ENCODE measurements at regions not wholly inside any gene's neighbourhood (a gene's known extent, or its start where the extent isn't known, plus 50 kb on each side); places are given as distances from the start of the nearest gene placed in this dataset.

DNA sequence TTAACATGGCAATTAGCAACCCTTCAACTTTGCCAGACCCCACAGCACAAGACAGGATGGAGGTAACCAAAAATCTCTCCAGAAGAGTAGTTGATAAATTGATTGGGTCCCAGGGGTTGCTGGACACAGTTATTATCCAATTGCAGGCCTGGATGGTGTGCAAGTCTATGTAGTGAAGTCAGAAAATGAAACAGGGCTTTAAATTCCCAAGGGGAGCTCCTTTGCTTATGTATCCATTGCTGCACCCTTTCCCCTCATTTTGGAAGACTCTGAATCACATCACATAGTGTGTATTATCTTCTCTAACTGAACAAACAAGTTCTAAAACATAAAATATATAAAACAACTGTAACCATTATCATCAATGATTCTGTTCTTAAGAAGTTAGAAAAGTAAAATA is 550.2 kb downstream of the LMO4 start:
- H3K27me3 ChIP-seq (replicated peaks; ENCODE audit: control insufficient read depth, insufficient read depth, low read length, poor library complexity, severe bottlenecking), result no peaks in the 10 kb centered on the region
- DNase-seq, result no peak
- no peaks in the 10 kb centered on the region for H3K4me1 ChIP-seq (ENCODE audit: control insufficient read depth, insufficient read depth, low read length, poor library complexity, severe bottlenecking)
- H3K4me3 ChIP-seq (ENCODE audit: insufficient read depth, low read depth, low read length, poor library complexity, severe bottlenecking), result no peak overlapping the region
- no peaks in the 10 kb centered on the region for H3K9me3 ChIP-seq (ENCODE audit: control insufficient read depth, low read length)
- H3K36me3 ChIP-seq (ENCODE audit: control insufficient read depth, insufficient read depth, low read length), result no peaks in the 10 kb centered on the region
- H3K27ac ChIP-seq (ENCODE audit: insufficient read depth, low read length, poor library complexity, severe bottlenecking), result no peak overlapping the region

DNA sequence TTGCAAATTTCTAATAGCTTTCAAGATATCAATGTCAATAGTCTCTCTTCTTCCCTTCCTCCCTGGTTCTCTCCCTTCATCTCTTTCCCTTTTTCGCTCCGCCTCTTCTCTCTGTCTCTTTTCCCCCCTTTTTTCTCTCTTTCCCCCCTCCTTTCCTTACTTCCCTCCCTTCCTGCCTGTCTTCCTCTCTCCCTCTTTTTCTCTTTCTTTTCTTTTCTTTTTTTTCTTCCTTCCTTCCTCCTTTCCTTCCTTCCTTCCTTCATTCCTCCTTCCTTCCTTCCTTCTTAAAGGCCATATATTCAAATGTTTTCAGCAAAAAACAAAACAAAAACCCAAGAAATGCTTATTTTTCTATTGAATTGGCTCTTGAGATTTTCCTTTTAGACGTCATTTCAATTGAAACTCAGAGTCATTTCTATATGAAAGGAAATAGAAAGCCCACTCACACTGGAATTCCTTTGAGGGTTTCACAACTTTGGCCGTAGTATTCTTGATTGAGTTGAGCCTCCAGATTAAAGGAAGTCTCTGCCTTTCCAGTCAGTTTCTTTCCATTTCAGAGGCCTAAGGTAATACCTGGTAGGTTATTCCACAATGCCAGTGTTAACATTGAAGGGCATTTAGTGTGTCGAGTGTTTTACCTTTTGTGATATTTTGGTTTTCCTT is 551.5 kb downstream of the LMO4 start:
- H3K36me3 ChIP-seq (ENCODE audit: control insufficient read depth, insufficient read depth, low read length), result no peaks in the 10 kb centered on the region
- H3K27ac ChIP-seq (ENCODE audit: insufficient read depth, low read length, poor library complexity, severe bottlenecking), result no peak overlapping the region
- H3K4me1 ChIP-seq (ENCODE audit: control insufficient read depth, insufficient read depth, low read length, poor library complexity, severe bottlenecking), result no peaks in the 10 kb centered on the region
- DNase-seq, result no peak
- H3K9me3 ChIP-seq (ENCODE audit: control insufficient read depth, low read length), result no peaks in the 10 kb centered on the region
- H3K27me3 ChIP-seq (replicated peaks; ENCODE audit: control insufficient read depth, insufficient read depth, low read length, poor library complexity, severe bottlenecking), result no peaks in the 10 kb centered on the region
- no peak overlapping the region for H3K4me3 ChIP-seq (ENCODE audit: insufficient read depth, low read depth, low read length, poor library complexity, severe bottlenecking)

DNA sequence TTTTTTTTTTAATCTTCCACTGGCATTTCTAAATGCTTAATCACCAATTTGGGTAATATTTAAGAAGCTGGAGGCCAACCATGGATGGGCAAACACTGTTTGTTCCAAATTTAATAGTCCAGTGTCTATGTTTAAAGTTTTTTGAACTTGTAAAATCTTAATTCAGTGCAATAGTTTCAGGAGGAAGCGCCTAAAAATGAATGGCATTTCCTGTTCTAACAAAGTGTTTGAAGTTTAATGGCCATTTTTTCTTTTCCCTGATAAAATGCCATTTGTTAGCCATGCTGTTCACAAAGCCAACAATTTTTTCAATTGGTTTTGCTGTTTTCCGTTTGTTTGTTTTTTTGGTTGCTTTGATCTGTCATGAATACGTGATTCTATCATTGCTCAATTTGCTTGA is 552.1 kb downstream of the LMO4 start:
- no peak for DNase-seq
- no peak overlapping the region for H3K4me3 ChIP-seq (ENCODE audit: insufficient read depth, low read depth, low read length, poor library complexity, severe bottlenecking)
- H3K36me3 ChIP-seq (ENCODE audit: control insufficient read depth, insufficient read depth, low read length), result no peaks in the 10 kb centered on the region
- H3K4me1 ChIP-seq (ENCODE audit: control insufficient read depth, insufficient read depth, low read length, poor library complexity, severe bottlenecking), result no peaks in the 10 kb centered on the region
- H3K27me3 ChIP-seq (replicated peaks; ENCODE audit: control insufficient read depth, insufficient read depth, low read length, poor library complexity, severe bottlenecking), result no peaks in the 10 kb centered on the region
- H3K27ac ChIP-seq (ENCODE audit: insufficient read depth, low read length, poor library complexity, severe bottlenecking), result no peak overlapping the region
- no peaks in the 10 kb centered on the region for H3K9me3 ChIP-seq (ENCODE audit: control insufficient read depth, low read length)

DNA sequence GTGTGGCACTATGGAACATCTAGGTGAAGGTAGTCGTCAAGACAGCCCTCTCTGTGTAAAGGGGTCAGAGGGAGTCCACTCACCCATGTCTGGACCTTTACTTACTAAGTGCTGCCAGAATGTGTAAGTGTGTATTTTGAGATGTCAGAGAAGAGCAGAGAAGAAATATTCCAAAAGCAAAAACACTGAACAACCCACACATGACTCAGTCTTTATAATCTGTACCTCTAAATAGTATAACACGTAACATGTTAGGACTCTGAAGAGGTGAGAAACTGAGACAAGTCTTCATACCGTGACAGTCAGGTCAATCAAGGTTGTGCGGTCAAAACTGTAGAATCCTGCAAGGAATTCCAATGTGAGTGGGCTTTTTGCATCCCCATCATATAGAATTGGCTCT is 555.2 kb downstream of the LMO4 start:
- Histone ChIP-seq H3K27ac (ENCODE audit: insufficient read depth, low read length, poor library complexity, severe bottlenecking) (no peak overlapping the region), H3K36me3 (ENCODE audit: control insufficient read depth, insufficient read depth, low read length) (no peaks in the 10 kb centered on the region), H3K27me3 (replicated peaks; ENCODE audit: control insufficient read depth, insufficient read depth, low read length, poor library complexity, severe bottlenecking) (no peaks in the 10 kb centered on the region), H3K4me3 (ENCODE audit: insufficient read depth, low read depth, low read length, poor library complexity, severe bottlenecking) (no peak overlapping the region), H3K4me1 (ENCODE audit: control insufficient read depth, insufficient read depth, low read length, poor library complexity, severe bottlenecking) (no peaks in the 10 kb centered on the region), H3K9me3 (ENCODE audit: control insufficient read depth, low read length) (no peaks in the 10 kb centered on the region)
- DNase-seq, result no peak

DNA sequence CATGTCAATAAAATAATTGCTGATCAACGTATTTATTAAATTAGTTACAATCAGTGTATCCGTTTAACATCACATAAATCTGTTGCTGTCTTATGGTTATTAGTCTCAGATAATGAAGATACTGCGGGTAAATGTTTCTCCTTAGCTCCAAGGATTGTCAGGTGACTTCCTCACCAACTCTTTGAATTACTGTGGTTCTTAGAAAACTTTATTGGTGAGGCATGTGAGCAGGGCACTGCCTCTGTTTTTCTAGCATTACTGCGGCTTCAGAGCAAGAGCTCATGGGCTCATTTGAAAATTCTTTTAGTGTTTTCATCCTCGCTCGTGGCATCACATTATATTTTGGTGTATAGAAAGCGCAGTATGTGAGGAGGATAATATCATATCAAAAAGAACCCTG is 555.9 kb downstream of the LMO4 start:
- Histone ChIP-seq H3K4me1 (ENCODE audit: control insufficient read depth, insufficient read depth, low read length, poor library complexity, severe bottlenecking) (no peaks in the 10 kb centered on the region), H3K36me3 (ENCODE audit: control insufficient read depth, insufficient read depth, low read length) (no peaks in the 10 kb centered on the region), H3K27ac (ENCODE audit: insufficient read depth, low read length, poor library complexity, severe bottlenecking) (no peak overlapping the region), H3K9me3 (ENCODE audit: control insufficient read depth, low read length) (no peaks in the 10 kb centered on the region), H3K27me3 (replicated peaks; ENCODE audit: control insufficient read depth, insufficient read depth, low read length, poor library complexity, severe bottlenecking) (no peaks in the 10 kb centered on the region), H3K4me3 (ENCODE audit: insufficient read depth, low read depth, low read length, poor library complexity, severe bottlenecking) (no peak overlapping the region)
- DNase-seq, result no peak

DNA sequence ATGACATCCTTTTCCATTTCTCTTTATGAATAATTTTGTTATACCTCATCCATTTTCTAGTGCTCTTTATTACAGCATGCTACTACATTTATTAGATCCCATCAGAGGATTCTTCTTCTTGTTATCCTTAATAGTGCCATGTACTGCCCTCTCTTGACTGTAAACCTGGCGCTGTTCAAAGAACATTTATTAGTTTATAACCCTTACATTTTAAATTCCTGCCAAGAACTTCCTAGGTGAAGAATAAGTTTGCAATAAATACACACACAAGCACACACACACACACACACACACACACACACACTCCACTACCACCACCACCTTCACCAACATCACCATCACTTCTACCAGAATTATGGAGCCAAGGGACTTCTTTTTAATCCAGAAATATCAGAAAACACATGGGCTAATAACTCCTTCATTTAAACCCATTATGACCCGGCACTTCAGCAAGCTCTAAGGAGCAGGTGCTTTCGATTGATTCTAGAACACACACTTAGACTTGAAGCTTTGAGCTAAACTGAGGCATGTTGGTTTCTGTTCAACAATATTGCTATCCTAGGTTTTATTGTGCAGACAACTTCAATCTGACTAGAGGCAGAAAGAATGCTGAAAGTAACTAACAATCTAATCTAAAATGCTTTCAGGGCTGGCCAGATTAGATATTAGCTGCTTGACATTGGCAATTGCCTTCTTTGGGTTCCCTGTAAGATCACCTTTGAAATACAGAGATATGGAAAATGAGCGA is 556.8 kb downstream of the LMO4 start:
- H3K36me3 ChIP-seq (ENCODE audit: control insufficient read depth, insufficient read depth, low read length), result no peaks in the 10 kb centered on the region
- H3K9me3 ChIP-seq (ENCODE audit: control insufficient read depth, low read length), result no peaks in the 10 kb centered on the region
- H3K27ac ChIP-seq (ENCODE audit: insufficient read depth, low read length, poor library complexity, severe bottlenecking), result no peak overlapping the region
- no peaks in the 10 kb centered on the region for H3K4me1 ChIP-seq (ENCODE audit: control insufficient read depth, insufficient read depth, low read length, poor library complexity, severe bottlenecking)
- no peak for DNase-seq
- no peak overlapping the region for H3K4me3 ChIP-seq (ENCODE audit: insufficient read depth, low read depth, low read length, poor library complexity, severe bottlenecking)
- H3K27me3 ChIP-seq (replicated peaks; ENCODE audit: control insufficient read depth, insufficient read depth, low read length, poor library complexity, severe bottlenecking), result no peaks in the 10 kb centered on the region

DNA sequence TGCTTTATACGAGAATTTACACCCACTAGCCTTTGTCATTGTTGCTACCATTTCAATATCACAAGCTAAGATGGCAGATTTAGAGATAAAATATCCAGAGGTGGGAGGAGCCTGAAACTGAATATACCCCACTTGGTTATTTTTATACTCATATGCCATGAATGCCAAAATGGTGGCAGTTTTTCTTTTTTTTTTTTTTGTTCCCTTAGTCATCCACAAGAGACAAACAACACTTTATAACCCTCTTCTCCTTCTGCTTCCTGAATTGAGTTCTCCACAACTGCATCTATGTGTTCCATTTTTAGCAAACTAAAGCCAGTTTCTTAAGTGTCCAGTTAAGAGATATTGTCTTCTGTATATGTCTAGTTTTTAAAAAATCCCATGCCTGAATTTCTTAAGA is 558.4 kb downstream of the LMO4 start:
- Histone ChIP-seq H3K4me1 (ENCODE audit: control insufficient read depth, insufficient read depth, low read length, poor library complexity, severe bottlenecking) (no peaks in the 10 kb centered on the region), H3K36me3 (ENCODE audit: control insufficient read depth, insufficient read depth, low read length) (no peaks in the 10 kb centered on the region), H3K27me3 (replicated peaks; ENCODE audit: control insufficient read depth, insufficient read depth, low read length, poor library complexity, severe bottlenecking) (no peaks in the 10 kb centered on the region), H3K4me3 (ENCODE audit: insufficient read depth, low read depth, low read length, poor library complexity, severe bottlenecking) (no peak overlapping the region), H3K9me3 (ENCODE audit: control insufficient read depth, low read length) (no peaks in the 10 kb centered on the region), H3K27ac (ENCODE audit: insufficient read depth, low read length, poor library complexity, severe bottlenecking) (no peak overlapping the region)
- DNase-seq, result no peak

DNA sequence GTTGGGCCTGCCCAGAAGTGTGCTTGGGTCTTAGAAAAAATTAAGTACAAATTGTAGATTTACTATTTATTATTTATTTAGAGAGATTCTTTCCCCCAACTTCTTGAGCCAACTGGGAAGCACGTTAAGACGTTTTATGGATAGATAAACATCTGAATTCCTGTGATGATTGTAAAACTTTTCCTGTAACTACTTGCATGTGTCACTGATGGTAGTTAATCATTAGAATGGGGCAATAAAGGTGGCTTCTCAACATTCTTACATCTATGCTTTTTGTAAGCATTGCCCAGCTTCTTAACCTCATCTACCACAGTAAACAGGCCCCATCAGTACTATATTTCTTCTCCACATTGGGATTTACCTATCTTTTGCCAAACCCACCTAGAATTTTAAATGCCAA is 559.8 kb downstream of the LMO4 start:
- no peak for DNase-seq
- no peaks in the 10 kb centered on the region for H3K9me3 ChIP-seq (ENCODE audit: control insufficient read depth, low read length)
- H3K27me3 ChIP-seq (replicated peaks; ENCODE audit: control insufficient read depth, insufficient read depth, low read length, poor library complexity, severe bottlenecking), result no peaks in the 10 kb centered on the region
- no peak overlapping the region for H3K27ac ChIP-seq (ENCODE audit: insufficient read depth, low read length, poor library complexity, severe bottlenecking)
- H3K4me3 ChIP-seq (ENCODE audit: insufficient read depth, low read depth, low read length, poor library complexity, severe bottlenecking), result no peak overlapping the region
- H3K4me1 ChIP-seq (ENCODE audit: control insufficient read depth, insufficient read depth, low read length, poor library complexity, severe bottlenecking), result no peaks in the 10 kb centered on the region
- no peaks in the 10 kb centered on the region for H3K36me3 ChIP-seq (ENCODE audit: control insufficient read depth, insufficient read depth, low read length)

DNA sequence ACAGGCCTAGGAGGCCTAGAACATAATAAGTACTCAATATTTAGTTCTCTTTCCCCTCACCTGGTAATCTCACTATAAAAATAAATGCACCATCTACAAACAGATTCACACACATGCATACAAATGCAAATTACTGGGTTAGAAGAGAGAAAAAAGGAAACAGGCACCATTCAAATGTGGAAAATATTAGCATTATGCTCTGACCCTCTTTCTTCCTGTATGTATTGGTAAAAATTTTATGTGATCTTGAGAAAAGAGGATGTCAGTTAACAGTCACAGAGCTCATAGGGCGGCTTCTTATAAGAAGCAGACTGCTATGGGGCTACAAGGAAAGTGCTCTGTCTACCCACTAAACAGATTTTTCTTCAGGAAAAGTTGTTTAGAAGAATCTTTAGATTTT is 565.4 kb downstream of the LMO4 start:
- DNase-seq, result no peak
- no peaks in the 10 kb centered on the region for H3K4me1 ChIP-seq (ENCODE audit: control insufficient read depth, insufficient read depth, low read length, poor library complexity, severe bottlenecking)
- no peak overlapping the region for H3K27ac ChIP-seq (ENCODE audit: insufficient read depth, low read length, poor library complexity, severe bottlenecking)
- no peak overlapping the region for H3K4me3 ChIP-seq (ENCODE audit: insufficient read depth, low read depth, low read length, poor library complexity, severe bottlenecking)
- H3K27me3 ChIP-seq (replicated peaks; ENCODE audit: control insufficient read depth, insufficient read depth, low read length, poor library complexity, severe bottlenecking), result no peaks in the 10 kb centered on the region
- H3K36me3 ChIP-seq (ENCODE audit: control insufficient read depth, insufficient read depth, low read length), result no peaks in the 10 kb centered on the region
- H3K9me3 ChIP-seq (ENCODE audit: control insufficient read depth, low read length), result no peaks in the 10 kb centered on the region

DNA sequence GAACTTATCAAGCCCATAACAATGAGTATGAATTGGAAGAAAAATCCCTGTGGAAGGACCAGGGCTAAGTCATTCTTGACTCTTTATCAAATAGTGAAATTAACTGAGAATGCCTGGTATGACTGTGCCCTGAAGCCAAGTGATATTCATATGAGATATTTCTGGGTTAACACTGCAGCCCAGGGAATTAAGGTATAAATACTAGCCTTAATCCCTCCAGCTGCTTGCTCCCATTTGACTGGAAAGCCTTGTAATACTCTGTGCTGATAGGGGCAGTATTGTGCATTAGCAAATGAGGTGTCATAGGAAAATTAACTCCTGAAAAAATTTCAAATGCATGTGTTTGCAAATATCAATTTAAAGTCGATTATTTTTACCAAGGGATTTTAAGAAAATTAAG is 568.8 kb downstream of the LMO4 start:
- Histone ChIP-seq H3K4me3 (ENCODE audit: insufficient read depth, low read depth, low read length, poor library complexity, severe bottlenecking) (no peak overlapping the region), H3K36me3 (ENCODE audit: control insufficient read depth, insufficient read depth, low read length) (no peaks in the 10 kb centered on the region), H3K27me3 (replicated peaks; ENCODE audit: control insufficient read depth, insufficient read depth, low read length, poor library complexity, severe bottlenecking) (no peaks in the 10 kb centered on the region), H3K27ac (ENCODE audit: insufficient read depth, low read length, poor library complexity, severe bottlenecking) (no peak overlapping the region), H3K4me1 (ENCODE audit: control insufficient read depth, insufficient read depth, low read length, poor library complexity, severe bottlenecking) (no peaks in the 10 kb centered on the region), H3K9me3 (ENCODE audit: control insufficient read depth, low read length) (no peaks in the 10 kb centered on the region)
- DNase-seq, result no peak

All from effector memory CD4-positive, alpha-beta T cell (primary cell).